ENCODE measurements at regions not wholly inside any gene's neighbourhood (a gene's known extent, or its start where the extent isn't known, plus 50 kb on each side); places are given as distances from the start of the nearest gene placed in this dataset.
"Not testable (repeated sequence)": the region's sequence is repeated elsewhere in the genome, so short reads cannot be mapped to it uniquely, and the experiment has no call there.

GRCh38 chr10:26939962-26940354 lies 79.2 kb upstream of the ABI1 start:
- no peaks in the 10 kb centered on the region for H3K27me3 ChIP-seq (ENCODE audit: control insufficient read depth, insufficient read depth, low read length)
- H3K4me3 ChIP-seq (ENCODE audit: low read depth, low read length): no peak overlapping the region
- TF ChIP-seq CTCF (IDR thresholded peaks at IDR 0.05; ENCODE audit: insufficient read depth, low read length, poor library complexity, severe bottlenecking): no peak
- no peak for DNase-seq (ENCODE audit: low read depth)
- H3K36me3 ChIP-seq (ENCODE audit: control insufficient read depth, insufficient read depth, low read length): no peaks in the 10 kb centered on the region

- no peaks in the 10 kb centered on the region for H3K36me3 ChIP-seq (ENCODE audit: control insufficient read depth, insufficient read depth, low read length)
- no peak overlapping the region for H3K4me3 ChIP-seq (ENCODE audit: low read depth, low read length)
- DNase-seq (ENCODE audit: low read depth): no peak
- TF ChIP-seq CTCF (IDR thresholded peaks at IDR 0.05; ENCODE audit: insufficient read depth, low read length, poor library complexity, severe bottlenecking): no peak
- no peaks in the 10 kb centered on the region for H3K27me3 ChIP-seq (ENCODE audit: control insufficient read depth, insufficient read depth, low read length)
Measured at GRCh38 chr10:26939290-26939961, 78.7 kb upstream of the ABI1 start.

GRCh38 chr10:26938578-26938977 lies 77.8 kb upstream of the ABI1 start:
- DNase-seq (ENCODE audit: low read depth): no peak
- Histone ChIP-seq H3K27me3 (ENCODE audit: control insufficient read depth, insufficient read depth, low read length) (no peaks in the 10 kb centered on the region), H3K36me3 (ENCODE audit: control insufficient read depth, insufficient read depth, low read length) (no peaks in the 10 kb centered on the region), H3K4me3 (ENCODE audit: low read depth, low read length) (no peak overlapping the region)
- no peak for TF ChIP-seq CTCF (IDR thresholded peaks at IDR 0.05; ENCODE audit: insufficient read depth, low read length, poor library complexity, severe bottlenecking)

- DNase-seq (ENCODE audit: low read depth): no peak
- H3K27me3 ChIP-seq (ENCODE audit: control insufficient read depth, insufficient read depth, low read length): no peaks in the 10 kb centered on the region
- no peak for TF ChIP-seq CTCF (IDR thresholded peaks at IDR 0.05; ENCODE audit: insufficient read depth, low read length, poor library complexity, severe bottlenecking)
Measured at GRCh38 chr10:26937371-26937770, 76.6 kb upstream of the ABI1 start.

GRCh38 chr10:26934190-26934589 lies 73.4 kb upstream of the ABI1 start:
- DNase-seq (ENCODE audit: low read depth); H3K36me3 ChIP-seq (ENCODE audit: control insufficient read depth, insufficient read depth, low read length); H3K27me3 ChIP-seq (ENCODE audit: control insufficient read depth, insufficient read depth, low read length); H3K4me3 ChIP-seq (ENCODE audit: low read depth, low read length): not testable (repeated sequence)

More at GRCh38 chr10:26937371-26937770, 76.6 kb upstream of the ABI1 start:
- Histone ChIP-seq H3K4me3 (ENCODE audit: low read depth, low read length) (no peak overlapping the region), H3K36me3 (ENCODE audit: control insufficient read depth, insufficient read depth, low read length) (no peaks in the 10 kb centered on the region)

- no peak for DNase-seq (ENCODE audit: low read depth)
- no peak overlapping the region for H3K4me3 ChIP-seq (ENCODE audit: low read depth, low read length)
- H3K36me3 ChIP-seq (ENCODE audit: control insufficient read depth, insufficient read depth, low read length): no peaks in the 10 kb centered on the region
- TF ChIP-seq CTCF (IDR thresholded peaks at IDR 0.05; ENCODE audit: insufficient read depth, low read length, poor library complexity, severe bottlenecking): no peak
- no peaks in the 10 kb centered on the region for H3K27me3 ChIP-seq (ENCODE audit: control insufficient read depth, insufficient read depth, low read length)
Measured at GRCh38 chr10:26932576-26932975, 71.8 kb upstream of the ABI1 start.

All from kidney epithelial cell (primary cell).